ENCODE measurements at regions not wholly inside any gene's neighbourhood (a gene's known extent, or its start where the extent isn't known, plus 50 kb on each side); places are given as distances from the start of the nearest gene placed in this dataset.

DNA sequence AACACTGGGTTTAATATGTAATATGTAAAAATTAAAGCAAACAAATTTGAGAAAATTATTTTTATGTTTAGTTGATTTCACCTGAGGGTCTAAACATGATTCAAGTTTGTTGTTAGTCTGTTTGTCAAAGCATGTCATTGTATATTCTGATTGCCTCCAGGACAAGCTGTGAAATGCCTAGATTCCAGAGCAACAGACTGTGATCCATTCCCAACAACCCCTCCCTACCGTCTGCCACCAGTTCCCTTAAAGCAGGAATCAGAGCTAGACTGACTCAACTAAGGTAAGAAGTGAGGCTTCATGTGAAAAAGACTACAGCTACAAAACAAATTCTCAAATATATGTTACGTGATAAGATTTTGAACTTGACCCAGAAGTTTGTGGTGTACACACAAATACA, 304.2 kb downstream of the RAB38 start:
- Histone ChIP-seq H3K27ac (ENCODE audit: low read depth in 1 of 2, low read length in 1 of 2) (no peak overlapping the region), H3K27me3 (ENCODE audit: control insufficient read depth in 2 of 2, insufficient read depth in 1 of 2, low read length in 1 of 2) (no peaks in the 10 kb centered on the region), H3K36me3 (ENCODE audit: control insufficient read depth in 2 of 2, insufficient read depth in 2 of 2, low read length in 1 of 2) (no peaks in the 10 kb centered on the region), H3K4me1 (ENCODE audit: control insufficient read depth in 2 of 2, insufficient read depth in 2 of 2, low read length in 2 of 2) (no peaks in the 10 kb centered on the region), H3K4me3 (ENCODE audit: low read length in 2 of 2) (no peak overlapping the region), H3K9me3 (ENCODE audit: control insufficient read depth in 2 of 2, insufficient read depth in 1 of 2, low read length in 1 of 2) (no peaks in the 10 kb centered on the region)
- DNase-seq (ENCODE audit: low read depth in 6 of 9, low spot score in 9 of 9): no peak
- 90% methylated on average over 2 of the region's 2 CpGs for WGBS

DNA sequence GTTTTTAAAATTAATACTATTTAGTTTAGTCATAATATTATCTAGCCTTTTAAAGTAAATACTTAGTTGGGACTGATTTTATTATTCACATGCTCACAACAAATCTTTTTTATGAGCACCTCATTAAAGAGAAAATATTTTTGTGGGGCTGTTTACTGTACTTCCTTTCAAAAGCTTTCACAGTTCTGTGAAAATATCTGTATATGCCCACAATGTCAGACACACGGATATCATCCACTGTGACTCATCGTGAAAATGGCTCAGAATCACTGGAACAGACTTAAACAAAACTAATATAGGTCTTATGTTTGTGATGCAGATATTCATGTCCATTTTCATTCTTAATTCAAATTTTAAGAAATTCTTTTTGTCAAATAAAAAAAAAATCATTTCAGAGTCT, 305.2 kb downstream of the RAB38 start:
- no peak for DNase-seq (ENCODE audit: low read depth in 6 of 9, low spot score in 9 of 9)
- no peaks in the 10 kb centered on the region for H3K9me3 ChIP-seq (ENCODE audit: control insufficient read depth in 2 of 2, insufficient read depth in 1 of 2, low read length in 1 of 2)
- no peaks in the 10 kb centered on the region for H3K36me3 ChIP-seq (ENCODE audit: control insufficient read depth in 2 of 2, insufficient read depth in 2 of 2, low read length in 1 of 2)
- no peaks in the 10 kb centered on the region for H3K27me3 ChIP-seq (ENCODE audit: control insufficient read depth in 2 of 2, insufficient read depth in 1 of 2, low read length in 1 of 2)
- 95% methylated on average over 2 of the region's 2 CpGs for WGBS
- no peak overlapping the region for H3K27ac ChIP-seq (ENCODE audit: low read depth in 1 of 2, low read length in 1 of 2)
- H3K4me3 ChIP-seq (ENCODE audit: low read length in 2 of 2): no peak overlapping the region
- H3K4me1 ChIP-seq (ENCODE audit: control insufficient read depth in 2 of 2, insufficient read depth in 2 of 2, low read length in 2 of 2): no peaks in the 10 kb centered on the region

GRCh38 chr11:87866951-87867350, 308.3 kb downstream of the RAB38 start:
- H3K4me1 ChIP-seq (ENCODE audit: control insufficient read depth in 2 of 2, insufficient read depth in 2 of 2, low read length in 2 of 2): no peaks in the 10 kb centered on the region
- no peak overlapping the region for H3K4me3 ChIP-seq (ENCODE audit: low read length in 2 of 2)
- no peaks in the 10 kb centered on the region for H3K36me3 ChIP-seq (ENCODE audit: control insufficient read depth in 2 of 2, insufficient read depth in 2 of 2, low read length in 1 of 2)
- no peaks in the 10 kb centered on the region for H3K9me3 ChIP-seq (ENCODE audit: control insufficient read depth in 2 of 2, insufficient read depth in 1 of 2, low read length in 1 of 2)
- no peak for DNase-seq (ENCODE audit: low read depth in 6 of 9, low spot score in 9 of 9)
- H3K27me3 ChIP-seq (ENCODE audit: control insufficient read depth in 2 of 2, insufficient read depth in 1 of 2, low read length in 1 of 2): no peaks in the 10 kb centered on the region
- WGBS: 92% methylated on average over 1 of the region's 1 CpG
- no peak overlapping the region for H3K27ac ChIP-seq (ENCODE audit: low read depth in 1 of 2, low read length in 1 of 2)

- Histone ChIP-seq H3K36me3 (ENCODE audit: control insufficient read depth in 2 of 2, insufficient read depth in 2 of 2, low read length in 1 of 2) (no peaks in the 10 kb centered on the region), H3K27ac (ENCODE audit: low read depth in 1 of 2, low read length in 1 of 2) (no peak overlapping the region), H3K27me3 (ENCODE audit: control insufficient read depth in 2 of 2, insufficient read depth in 1 of 2, low read length in 1 of 2) (no peaks in the 10 kb centered on the region), H3K4me3 (ENCODE audit: low read length in 2 of 2) (no peak overlapping the region), H3K9me3 (ENCODE audit: control insufficient read depth in 2 of 2, insufficient read depth in 1 of 2, low read length in 1 of 2) (no peaks in the 10 kb centered on the region), H3K4me1 (ENCODE audit: control insufficient read depth in 2 of 2, insufficient read depth in 2 of 2, low read length in 2 of 2) (no peaks in the 10 kb centered on the region)
- 83% methylated on average over 4 of the region's 4 CpGs for WGBS
- DNase-seq (ENCODE audit: low read depth in 6 of 9, low spot score in 9 of 9): no peak
These were observed 314.2 kb downstream of the RAB38 start for GRCh38 chr11:87861030-87861429.

DNA sequence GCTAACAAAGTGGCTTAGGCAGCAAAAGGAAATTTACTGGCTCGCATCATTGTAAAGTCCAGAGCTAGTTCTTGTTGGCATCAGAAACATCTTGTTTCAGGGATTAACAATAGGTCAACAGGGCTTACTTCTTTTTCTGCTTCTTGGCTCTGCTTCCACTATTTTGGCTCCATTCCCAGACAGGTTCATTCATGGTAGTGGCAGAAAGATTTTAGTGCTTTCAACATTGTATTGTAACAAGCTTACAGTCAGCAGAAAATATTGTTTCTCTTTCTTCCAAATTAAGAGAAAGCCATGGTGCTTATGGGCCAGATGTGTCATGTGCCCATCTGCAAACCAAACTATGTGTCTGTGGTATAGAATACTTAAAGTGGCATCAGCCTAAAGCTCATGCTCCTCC, 315.6 kb downstream of the RAB38 start:
- H3K27me3 ChIP-seq (ENCODE audit: control insufficient read depth in 2 of 2, insufficient read depth in 1 of 2, low read length in 1 of 2): no peaks in the 10 kb centered on the region
- H3K9me3 ChIP-seq (ENCODE audit: control insufficient read depth in 2 of 2, insufficient read depth in 1 of 2, low read length in 1 of 2): no peaks in the 10 kb centered on the region
- no peaks in the 10 kb centered on the region for H3K4me1 ChIP-seq (ENCODE audit: control insufficient read depth in 2 of 2, insufficient read depth in 2 of 2, low read length in 2 of 2)
- no peak overlapping the region for H3K4me3 ChIP-seq (ENCODE audit: low read length in 2 of 2)
- no peak for DNase-seq (ENCODE audit: low read depth in 6 of 9, low spot score in 9 of 9)
- H3K27ac ChIP-seq (ENCODE audit: low read depth in 1 of 2, low read length in 1 of 2): no peak overlapping the region
- WGBS: 92% methylated on average over 1 of the region's 1 CpG
- H3K36me3 ChIP-seq (ENCODE audit: control insufficient read depth in 2 of 2, insufficient read depth in 2 of 2, low read length in 1 of 2): no peaks in the 10 kb centered on the region

DNA sequence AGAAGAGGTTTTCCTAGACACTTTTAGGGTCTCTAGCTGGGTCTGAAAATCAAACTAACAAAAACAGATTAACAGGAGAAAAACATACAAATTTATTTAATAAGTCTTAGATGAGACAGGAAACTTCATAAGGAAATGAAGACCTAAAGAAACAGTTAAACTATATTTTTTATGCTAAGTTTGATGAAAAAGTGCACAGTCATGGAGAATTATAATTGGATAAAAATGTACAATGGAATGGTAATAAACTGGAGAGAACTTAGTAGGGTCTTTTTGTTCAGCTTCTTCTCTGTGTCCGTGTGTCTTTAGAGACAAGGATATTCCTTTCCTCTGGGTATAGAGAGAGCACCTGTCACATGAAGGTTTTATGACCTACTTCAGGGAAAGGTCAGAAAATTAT, 323.4 kb downstream of the RAB38 start:
- H3K4me3 ChIP-seq (ENCODE audit: low read length in 2 of 2): no peak overlapping the region
- H3K4me1 ChIP-seq (ENCODE audit: control insufficient read depth in 2 of 2, insufficient read depth in 2 of 2, low read length in 2 of 2): no peaks in the 10 kb centered on the region
- H3K27ac ChIP-seq (ENCODE audit: low read depth in 1 of 2, low read length in 1 of 2): no peak overlapping the region
- no peak for DNase-seq (ENCODE audit: low read depth in 6 of 9, low spot score in 9 of 9)
- 96% methylated on average over 1 of the region's 1 CpG for WGBS
- no peaks in the 10 kb centered on the region for H3K9me3 ChIP-seq (ENCODE audit: control insufficient read depth in 2 of 2, insufficient read depth in 1 of 2, low read length in 1 of 2)
- no peaks in the 10 kb centered on the region for H3K27me3 ChIP-seq (ENCODE audit: control insufficient read depth in 2 of 2, insufficient read depth in 1 of 2, low read length in 1 of 2)
- no peaks in the 10 kb centered on the region for H3K36me3 ChIP-seq (ENCODE audit: control insufficient read depth in 2 of 2, insufficient read depth in 2 of 2, low read length in 1 of 2)

DNA sequence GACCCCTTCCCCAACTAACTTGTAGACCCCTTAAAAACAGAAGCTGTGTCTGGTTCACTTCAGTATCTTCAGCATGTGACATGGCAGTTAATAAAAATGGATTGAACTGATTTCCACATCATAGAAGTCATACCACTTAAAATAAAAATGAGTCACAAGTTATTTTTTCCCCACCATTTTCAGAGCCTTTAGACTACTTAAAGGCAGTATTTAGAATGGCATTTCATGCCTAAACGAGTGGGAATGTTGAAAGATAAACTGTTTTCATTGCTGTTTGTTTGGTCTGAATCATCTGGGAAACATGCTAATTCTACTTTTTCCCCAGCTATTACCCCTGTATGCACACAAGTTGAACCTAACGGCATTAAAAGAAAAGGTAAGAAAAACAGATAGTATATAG, 324.0 kb downstream of the RAB38 start:
- Histone ChIP-seq H3K9me3 (ENCODE audit: control insufficient read depth in 2 of 2, insufficient read depth in 1 of 2, low read length in 1 of 2) (no peaks in the 10 kb centered on the region), H3K27me3 (ENCODE audit: control insufficient read depth in 2 of 2, insufficient read depth in 1 of 2, low read length in 1 of 2) (no peaks in the 10 kb centered on the region), H3K36me3 (ENCODE audit: control insufficient read depth in 2 of 2, insufficient read depth in 2 of 2, low read length in 1 of 2) (no peaks in the 10 kb centered on the region), H3K27ac (ENCODE audit: low read depth in 1 of 2, low read length in 1 of 2) (no peak overlapping the region), H3K4me3 (ENCODE audit: low read length in 2 of 2) (no peak overlapping the region), H3K4me1 (ENCODE audit: control insufficient read depth in 2 of 2, insufficient read depth in 2 of 2, low read length in 2 of 2) (no peaks in the 10 kb centered on the region)
- DNase-seq (ENCODE audit: low read depth in 6 of 9, low spot score in 9 of 9): no peak
- WGBS: 79% methylated on average over 2 of the region's 2 CpGs

- Histone ChIP-seq H3K27me3 (ENCODE audit: control insufficient read depth in 2 of 2, insufficient read depth in 1 of 2, low read length in 1 of 2) (no peaks in the 10 kb centered on the region), H3K4me3 (ENCODE audit: low read length in 2 of 2) (no peak overlapping the region), H3K9me3 (ENCODE audit: control insufficient read depth in 2 of 2, insufficient read depth in 1 of 2, low read length in 1 of 2) (no peaks in the 10 kb centered on the region), H3K36me3 (ENCODE audit: control insufficient read depth in 2 of 2, insufficient read depth in 2 of 2, low read length in 1 of 2) (no peaks in the 10 kb centered on the region), H3K27ac (ENCODE audit: low read depth in 1 of 2, low read length in 1 of 2) (no peak overlapping the region), H3K4me1 (ENCODE audit: control insufficient read depth in 2 of 2, insufficient read depth in 2 of 2, low read length in 2 of 2) (no peaks in the 10 kb centered on the region)
- no peak for DNase-seq (ENCODE audit: low read depth in 6 of 9, low spot score in 9 of 9)
- 97% methylated on average over 2 of the region's 2 CpGs for WGBS
These were observed 326.0 kb downstream of the RAB38 start for GRCh38 chr11:87849216-87849615.

GRCh38 chr11:87840786-87841185, 334.5 kb downstream of the RAB38 start:
- DNase-seq (ENCODE audit: low read depth in 6 of 9, low spot score in 9 of 9): no peak
- no peaks in the 10 kb centered on the region for H3K4me1 ChIP-seq (ENCODE audit: control insufficient read depth in 2 of 2, insufficient read depth in 2 of 2, low read length in 2 of 2)
- H3K4me3 ChIP-seq (ENCODE audit: low read length in 2 of 2): no peak overlapping the region
- H3K27me3 ChIP-seq (ENCODE audit: control insufficient read depth in 2 of 2, insufficient read depth in 1 of 2, low read length in 1 of 2): no peaks in the 10 kb centered on the region
- no peak overlapping the region for H3K27ac ChIP-seq (ENCODE audit: low read depth in 1 of 2, low read length in 1 of 2)
- no peaks in the 10 kb centered on the region for H3K36me3 ChIP-seq (ENCODE audit: control insufficient read depth in 2 of 2, insufficient read depth in 2 of 2, low read length in 1 of 2)
- WGBS: 94% methylated on average over 1 of the region's 1 CpG
- H3K9me3 ChIP-seq (ENCODE audit: control insufficient read depth in 2 of 2, insufficient read depth in 1 of 2, low read length in 1 of 2): no peaks in the 10 kb centered on the region

DNA sequence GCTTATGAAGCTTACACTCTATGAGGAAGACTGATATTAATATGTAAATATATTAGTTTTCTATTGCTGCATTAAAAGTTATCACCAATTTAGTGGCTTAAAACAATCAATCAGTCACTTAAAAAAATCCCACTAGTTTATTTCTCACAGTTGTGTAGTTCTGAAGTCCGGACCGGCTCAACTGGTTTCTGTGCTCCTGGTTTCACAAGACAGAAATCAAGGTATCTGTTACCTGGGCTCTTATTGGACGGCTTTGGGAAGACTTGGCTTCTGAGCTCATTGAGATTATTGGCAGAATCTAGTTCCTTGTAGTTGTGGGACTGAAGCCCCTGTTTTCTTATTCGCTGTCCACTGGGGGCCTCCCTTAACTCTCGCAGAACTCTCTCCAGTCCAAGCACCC, 343.0 kb downstream of the RAB38 start:
- H3K4me1 ChIP-seq (ENCODE audit: control insufficient read depth in 2 of 2, insufficient read depth in 2 of 2, low read length in 2 of 2): no peaks in the 10 kb centered on the region
- whole genome bisulfite sequencing: 95% methylated on average over 5 of the region's 5 CpGs
- H3K27me3 ChIP-seq (ENCODE audit: control insufficient read depth in 2 of 2, insufficient read depth in 1 of 2, low read length in 1 of 2): no peaks in the 10 kb centered on the region
- H3K36me3 ChIP-seq (ENCODE audit: control insufficient read depth in 2 of 2, insufficient read depth in 2 of 2, low read length in 1 of 2): no peaks in the 10 kb centered on the region
- H3K4me3 ChIP-seq (ENCODE audit: low read length in 2 of 2): no peak overlapping the region
- no peak overlapping the region for H3K27ac ChIP-seq (ENCODE audit: low read depth in 1 of 2, low read length in 1 of 2)
- no peaks in the 10 kb centered on the region for H3K9me3 ChIP-seq (ENCODE audit: control insufficient read depth in 2 of 2, insufficient read depth in 1 of 2, low read length in 1 of 2)
- DNase-seq (ENCODE audit: low read depth in 6 of 9, low spot score in 9 of 9): no peak
